Smooth muscle cell (in vitro differentiated cells): ENCODE measurements at regions not wholly inside any gene's neighbourhood (a gene's known extent, or its start where the extent isn't known, plus 50 kb on each side); places are given as distances from the start of the nearest gene placed in this dataset.

Experiments used
- DNase-seq: peaks from one replicate; lab custom pipeline; 2025; ENCODE audit not compliant: unreplicated experiment; lab: John Stamatoyannopoulos, UW
- H2AFZ ChIP-seq: fragments of 200-600 bp; sonication (generic); 2 replicates; pipeline ENCODE4 v1.6.0; 2016; ENCODE audit warnings: antibody characterized with exemption, low read depth, mild to moderate bottlenecking
- H3F3A ChIP-seq: fragments of 200-600 bp; sonication (generic); 2 replicates; pipeline ENCODE4 v1.6.0; 2017; ENCODE audit warnings: antibody characterized with exemption, low read depth
- H3K27ac ChIP-seq: fragments of 200-600 bp; sonication (generic); 2 replicates; pipeline ENCODE4 v1.5.1; 2016; ENCODE audit warnings: low read depth, mild to moderate bottlenecking
- H3K27me3 ChIP-seq: fragments of 200-600 bp; sonication (generic); 2 replicates; pipeline ENCODE4 v1.6.1; 2016; ENCODE audit warnings: low read depth, mild to moderate bottlenecking
- H3K36me3 ChIP-seq: fragments of 200-600 bp; sonication (generic); 2 replicates; pipeline ENCODE4 v1.5.1; 2016; ENCODE audit warnings: low read depth
- H3K4me1 ChIP-seq: fragments of 200-600 bp; sonication (generic); 2 replicates; pipeline ENCODE4 v1.5.1; 2016; ENCODE audit warnings: low read depth
- H3K4me2 ChIP-seq: fragments of 200-600 bp; sonication (generic); 2 replicates; pipeline ENCODE4 v1.6.0; 2016; ENCODE audit warnings: mild to moderate bottlenecking
- H3K4me3 ChIP-seq: fragments of 200-600 bp; sonication (generic); 2 replicates; pipeline ENCODE4 v1.5.1; 2016; ENCODE audit warnings: mild to moderate bottlenecking
- H3K79me2 ChIP-seq: fragments of 200-600 bp; sonication (generic); 2 replicates; pipeline ENCODE4 v1.6.0; 2016; ENCODE audit warnings: low read depth, mild to moderate bottlenecking
- H3K9ac ChIP-seq: fragments of 200-600 bp; sonication (generic); 2 replicates; pipeline ENCODE4 v1.6.0; 2016; ENCODE audit warnings: low read depth
- H3K9me3 ChIP-seq: fragments of 200-600 bp; sonication (generic); replicated peaks from 2 replicates; pipeline ENCODE4 v1.5.1; 2016; ENCODE audit warnings: low read depth
- H4K20me1 ChIP-seq: fragments of 200-600 bp; sonication (generic); 2 replicates; pipeline ENCODE4 v1.6.0; 2016; ENCODE audit warnings: low read depth
- CTCF ChIP-seq: fragments of 200-600 bp; sonication (generic); IDR thresholded peaks from 2 replicates; pipeline ENCODE4 v1.5.1; 2017; ENCODE audit warnings: borderline replicate concordance, mild to moderate bottlenecking, antibody characterized with exemption; ENCODE audit not compliant: insufficient read depth, poor library complexity, severe bottlenecking
- WGBS: methylation state at CpG from one replicate; pipeline ENCODE4 v1.1.7; 2016; ENCODE audit warnings: low lambda C conversion rate; 5-methylcytosine and 5-hydroxymethylcytosine counted together

- Histone ChIP-seq H3K9ac (no peak overlapping the region), H3K27ac (no peak overlapping the region), H4K20me1 (no peaks in the 10 kb centered on the region), H3F3A (no peaks in the 10 kb centered on the region), H3K4me3 (no peak overlapping the region), H3K4me2 (no peak overlapping the region), H3K27me3 (no peaks in the 10 kb centered on the region), H2AFZ (no peak overlapping the region), H3K9me3 (no peaks in the 10 kb centered on the region), H3K4me1 (no peaks in the 10 kb centered on the region), H3K79me2 (no peaks in the 10 kb centered on the region), H3K36me3 (no peaks in the 10 kb centered on the region)
- DNase-seq, result no peak
- 67% methylated on average over 2 of the region's 2 CpGs for WGBS
- TF ChIP-seq CTCF, result no peak
These were observed 373.8 kb upstream of the SYT4 start for GRCh38 chr18:43651057-43651456.

- no peak for TF ChIP-seq CTCF
- H3K4me1 ChIP-seq, result no peaks in the 10 kb centered on the region
- DNase-seq, result no peak
- H3K4me2 ChIP-seq, result no peak overlapping the region
- 88% methylated on average over 2 of the region's 2 CpGs for WGBS
- H4K20me1 ChIP-seq, result no peaks in the 10 kb centered on the region
- no peak overlapping the region for H2AFZ ChIP-seq
- H3K4me3 ChIP-seq, result no peak overlapping the region
- no peaks in the 10 kb centered on the region for H3K36me3 ChIP-seq
- no peaks in the 10 kb centered on the region for H3F3A ChIP-seq
- H3K79me2 ChIP-seq, result no peaks in the 10 kb centered on the region
- H3K9me3 ChIP-seq, result no peaks in the 10 kb centered on the region
- H3K9ac ChIP-seq, result no peak overlapping the region
- no peak overlapping the region for H3K27ac ChIP-seq
- no peaks in the 10 kb centered on the region for H3K27me3 ChIP-seq
These were observed 379.3 kb upstream of the SYT4 start for GRCh38 chr18:43656547-43656946.

GRCh38 chr18:43661570-43661969 is 384.3 kb upstream of the SYT4 start:
- WGBS, result 9% methylated on average over 2 of the region's 2 CpGs
- no peaks in the 10 kb centered on the region for H3K36me3 ChIP-seq
- DNase-seq, result no peak
- peak overlapping the region; percentile 94 for H3K27ac ChIP-seq
- H3F3A ChIP-seq, result peaks cover 6% of the 10 kb centered on the region
- no peaks in the 10 kb centered on the region for H3K27me3 ChIP-seq
- H3K9ac ChIP-seq, result no peak overlapping the region
- H3K79me2 ChIP-seq, result no peaks in the 10 kb centered on the region
- peaks cover 16% of the 10 kb centered on the region for H3K4me1 ChIP-seq
- no peak overlapping the region for H3K4me3 ChIP-seq
- H2AFZ ChIP-seq, result no peak overlapping the region
- H3K9me3 ChIP-seq, result no peaks in the 10 kb centered on the region
- H4K20me1 ChIP-seq, result no peaks in the 10 kb centered on the region
- peak; percentile 31 for TF ChIP-seq CTCF
- H3K4me2 ChIP-seq, result peak overlapping the region; percentile 59

GRCh38 chr18:43662657-43663056 is 385.4 kb upstream of the SYT4 start:
- H3K9me3 ChIP-seq, result no peaks in the 10 kb centered on the region
- H3F3A ChIP-seq, result peaks cover 6% of the 10 kb centered on the region
- H3K79me2 ChIP-seq, result no peaks in the 10 kb centered on the region
- peak overlapping the region; percentile 59 for H3K4me2 ChIP-seq
- no peak for TF ChIP-seq CTCF
- H3K4me1 ChIP-seq, result peaks cover 16% of the 10 kb centered on the region
- H3K4me3 ChIP-seq, result no peak overlapping the region
- H3K27me3 ChIP-seq, result no peaks in the 10 kb centered on the region
- H3K9ac ChIP-seq, result peak overlapping the region; percentile 60
- DNase-seq, result no peak
- peak overlapping the region; percentile 94 for H3K27ac ChIP-seq
- H4K20me1 ChIP-seq, result no peaks in the 10 kb centered on the region
- H2AFZ ChIP-seq, result peak overlapping the region; percentile 31
- no peaks in the 10 kb centered on the region for H3K36me3 ChIP-seq
- WGBS, result 35% methylated on average over 4 of the region's 4 CpGs
